ENCODE measurements at regions not wholly inside any gene's neighbourhood (a gene's known extent, or its start where the extent isn't known, plus 50 kb on each side); places are given as distances from the start of the nearest gene placed in this dataset.
"Not testable (repeated sequence)": the region's sequence is repeated elsewhere in the genome, so short reads cannot be mapped to it uniquely, and the experiment has no call there.

DNA sequence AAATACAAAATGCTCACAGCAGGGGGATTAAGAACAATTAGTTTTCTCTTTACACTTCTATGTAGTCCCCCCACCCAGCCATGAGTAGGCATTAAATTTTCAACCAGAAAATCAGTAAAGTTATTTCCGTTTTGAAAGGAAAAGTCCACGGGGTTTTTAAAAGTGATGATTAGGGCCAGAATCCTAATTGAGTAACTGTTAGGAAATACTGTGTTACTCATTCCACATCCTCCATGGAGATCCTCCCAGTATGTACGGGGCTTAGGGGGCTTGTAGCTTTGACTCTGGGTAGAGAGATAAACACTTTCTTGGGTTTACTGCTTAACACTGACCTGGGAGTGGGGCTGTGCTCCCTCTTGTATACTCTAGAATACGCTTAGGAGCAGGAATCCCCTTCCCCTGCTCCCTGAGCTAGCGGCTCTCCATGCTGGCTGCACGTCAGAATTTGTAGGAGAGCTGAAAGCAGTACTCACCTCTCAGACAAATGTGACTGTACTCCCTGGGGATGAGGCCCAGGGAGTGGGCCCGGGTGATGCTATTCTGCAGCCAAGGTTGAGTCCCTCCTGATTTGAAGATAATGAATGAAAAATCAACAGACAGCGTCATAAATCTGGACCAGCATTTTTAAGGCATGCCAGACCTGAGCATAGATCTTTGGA is 100.5 kb downstream of the SLC4A3 start:
- DNase-seq = no peak

DNA sequence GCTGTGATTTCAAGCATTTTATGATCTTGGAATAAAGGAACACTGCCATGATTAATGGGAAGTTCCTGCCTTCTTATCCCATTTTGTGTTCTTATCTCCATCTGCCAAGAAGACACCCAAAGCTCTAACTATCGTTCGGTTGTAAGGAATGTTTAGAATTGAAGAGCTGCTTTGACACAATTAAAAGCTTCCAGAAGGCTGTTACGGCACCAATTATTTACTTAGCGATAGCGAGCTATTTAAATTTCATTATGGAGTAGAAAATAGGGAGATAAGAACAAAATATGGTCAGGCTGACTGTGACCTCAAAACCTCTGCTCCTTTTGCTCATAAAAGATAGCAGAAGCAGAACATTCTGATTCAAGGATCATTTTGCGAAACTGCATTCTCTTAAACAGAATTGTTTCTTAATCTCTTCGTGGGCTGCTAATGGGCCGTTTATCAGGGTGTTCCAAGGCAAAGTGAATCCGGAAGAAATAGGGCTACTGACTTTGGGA is 101.6 kb downstream of the SLC4A3 start:
- DNase-seq = no peak

DNA sequence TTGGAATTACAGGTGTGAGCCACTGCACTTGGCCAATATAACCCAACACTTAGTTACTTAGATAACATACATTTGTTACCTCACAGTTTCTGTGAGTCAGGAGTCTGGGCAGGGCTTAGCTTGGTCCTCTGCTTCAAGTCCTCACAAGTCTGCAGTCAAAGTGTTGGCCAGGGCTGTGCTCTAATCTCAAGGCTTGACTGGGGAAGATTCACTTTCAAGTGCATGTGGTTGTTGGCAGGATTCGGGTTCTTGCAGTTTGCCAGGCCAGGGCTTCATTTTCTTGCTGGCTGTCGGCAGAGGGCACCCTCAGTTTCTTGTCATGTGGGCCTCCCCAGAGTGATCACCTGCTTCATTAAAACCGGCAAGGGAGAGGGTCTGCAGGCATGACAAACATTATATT is 103.7 kb downstream of the SLC4A3 start:
- DNase-seq = no peak

DNA sequence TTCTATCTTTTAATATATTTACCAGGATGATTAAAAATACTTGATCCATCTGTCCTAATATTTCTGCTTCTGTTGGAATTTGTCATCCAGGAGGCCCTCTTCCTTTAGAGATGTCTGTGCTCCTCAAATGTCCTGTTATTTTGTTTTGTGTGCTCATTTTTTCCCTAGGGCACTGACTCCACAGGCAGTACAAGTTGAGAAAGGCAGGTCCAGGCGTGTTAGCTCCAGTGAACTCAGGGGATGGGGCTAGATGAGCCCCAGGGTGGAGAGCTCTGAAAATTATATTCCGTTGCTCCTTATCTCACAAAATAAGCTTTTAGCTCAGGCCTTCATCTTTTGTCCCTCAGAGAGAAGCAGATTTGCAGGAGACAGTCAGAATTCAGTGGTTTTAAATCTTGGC is 105.7 kb downstream of the SLC4A3 start:
- DNase-seq = no peak

DNA sequence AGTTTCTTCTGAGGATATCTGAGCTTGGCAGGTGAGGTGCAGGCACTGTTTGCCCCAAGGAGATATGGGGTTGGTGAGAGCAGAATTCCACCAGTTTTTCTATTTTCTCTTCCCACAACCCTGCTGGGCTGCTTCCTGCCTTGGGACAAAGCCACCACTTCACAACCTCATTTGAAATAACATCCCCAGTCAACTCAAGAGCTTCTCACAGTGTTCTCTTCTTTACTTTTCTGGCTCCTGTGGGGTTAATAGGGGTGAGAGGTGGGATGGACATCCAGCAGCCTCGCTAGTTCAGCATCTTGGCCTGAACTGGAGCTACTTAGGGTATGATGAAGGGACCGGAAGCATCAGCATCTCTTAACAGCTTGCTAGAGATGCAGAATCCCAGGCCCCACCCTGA is 106.3 kb downstream of the SLC4A3 start:
- no peak for DNase-seq

DNA sequence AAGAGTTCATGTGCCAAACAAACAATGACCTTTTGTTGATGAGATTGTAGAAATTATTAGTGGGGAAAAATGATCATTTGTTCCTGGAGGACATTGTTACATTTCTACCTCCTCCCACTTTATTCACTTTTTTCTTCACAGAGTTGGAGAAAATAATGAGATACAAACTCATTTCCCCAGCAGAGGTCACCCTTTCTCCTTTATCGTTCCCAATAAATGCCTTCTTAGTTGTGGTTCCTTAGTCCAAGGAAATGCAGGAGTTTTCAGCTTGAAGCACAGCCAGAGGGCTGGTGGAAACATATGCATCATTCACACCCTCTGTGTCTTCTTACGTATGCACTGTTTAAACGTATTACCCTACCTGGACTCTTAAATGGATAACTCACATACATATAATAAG is 108.8 kb downstream of the SLC4A3 start:
- no peak for DNase-seq

DNA sequence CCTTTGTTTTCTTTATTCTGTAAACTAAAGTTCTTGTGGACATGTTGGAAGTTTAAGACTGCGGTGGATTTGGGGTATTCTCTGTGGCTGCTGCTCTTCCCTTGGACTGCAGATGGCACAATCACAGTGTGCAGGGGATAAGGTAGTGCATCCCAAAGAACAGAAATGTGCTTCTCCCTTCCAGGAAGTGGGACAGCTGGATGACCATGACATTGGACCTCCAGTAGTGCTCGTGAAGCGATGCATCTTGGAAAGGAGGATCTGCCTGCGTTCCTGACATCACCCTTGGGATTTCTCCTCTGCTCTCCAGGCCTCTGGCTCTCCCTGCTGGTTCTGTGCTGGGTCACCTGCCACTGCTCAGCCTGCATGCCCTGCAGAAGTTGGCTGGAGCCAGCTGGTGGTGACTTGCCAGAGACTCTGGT is 109.9 kb downstream of the SLC4A3 start:
- no peak for DNase-seq

DNA sequence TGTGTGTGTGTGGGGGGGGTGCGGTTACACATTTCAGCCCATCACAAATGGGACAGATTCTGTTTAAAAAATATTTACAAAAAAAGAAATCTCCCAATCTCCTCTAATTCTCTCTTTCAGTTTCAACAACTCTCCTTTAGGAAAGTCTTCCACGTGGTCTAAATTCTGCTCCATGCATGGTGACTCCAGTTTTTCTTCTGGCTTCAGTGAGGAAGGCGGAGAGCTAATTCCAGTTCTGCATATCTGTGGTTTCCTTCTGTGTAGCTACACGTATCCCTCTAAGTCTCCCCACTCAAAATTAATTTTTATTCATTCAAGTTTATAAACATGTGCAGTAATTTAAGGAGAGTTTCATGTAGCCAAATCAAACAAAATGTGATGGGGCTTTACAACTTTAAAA is 111.6 kb downstream of the SLC4A3 start:
- no peak for DNase-seq

DNA sequence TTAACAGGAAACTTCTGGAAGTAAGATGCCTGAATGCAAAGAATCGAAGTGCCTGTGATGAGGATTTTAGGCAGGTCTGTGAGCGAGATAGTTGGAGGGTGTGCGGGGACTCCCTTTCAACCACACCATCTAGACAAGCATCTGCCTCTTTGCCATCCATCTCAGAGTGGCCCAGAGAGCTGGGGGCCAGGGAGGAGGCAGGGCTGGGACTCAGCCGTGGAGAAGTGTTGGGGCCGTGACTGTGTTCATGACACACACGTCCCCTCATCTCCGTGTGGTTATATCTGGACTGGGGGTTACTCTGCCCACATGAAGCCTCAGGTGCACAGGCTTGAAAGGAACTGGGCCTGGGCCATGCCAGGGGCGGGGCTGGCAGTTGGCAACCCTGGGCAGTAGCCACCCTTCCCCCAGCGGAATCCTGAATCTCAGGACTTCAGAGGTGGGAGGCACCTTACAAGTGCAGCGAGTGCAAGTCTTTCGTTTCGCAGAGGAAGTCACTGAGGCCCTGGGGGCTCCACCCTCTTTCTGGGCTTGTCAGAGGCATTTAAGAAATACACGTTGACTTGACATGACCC is 112.5 kb downstream of the SLC4A3 start:
- no peak for DNase-seq

DNA sequence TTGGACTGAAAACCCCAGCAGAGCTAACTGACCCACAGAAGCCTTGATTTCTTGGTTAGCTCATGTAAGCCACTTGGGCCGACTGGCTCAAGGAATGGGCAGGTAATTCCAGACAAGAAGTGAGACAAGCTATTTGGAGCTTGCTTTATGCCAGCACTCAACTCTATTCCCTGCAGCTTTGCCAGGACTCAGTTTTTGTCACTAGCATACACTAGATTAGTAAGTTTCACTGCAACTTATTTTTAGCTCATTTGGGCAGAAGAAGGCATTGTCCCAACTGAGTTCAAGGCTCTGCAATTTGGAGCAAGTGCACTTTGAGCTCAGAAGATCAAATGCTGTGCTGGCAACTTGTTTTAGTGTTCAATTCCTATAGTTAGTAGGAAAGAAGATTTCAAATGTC is 116.1 kb downstream of the SLC4A3 start:
- no peak for DNase-seq

DNA sequence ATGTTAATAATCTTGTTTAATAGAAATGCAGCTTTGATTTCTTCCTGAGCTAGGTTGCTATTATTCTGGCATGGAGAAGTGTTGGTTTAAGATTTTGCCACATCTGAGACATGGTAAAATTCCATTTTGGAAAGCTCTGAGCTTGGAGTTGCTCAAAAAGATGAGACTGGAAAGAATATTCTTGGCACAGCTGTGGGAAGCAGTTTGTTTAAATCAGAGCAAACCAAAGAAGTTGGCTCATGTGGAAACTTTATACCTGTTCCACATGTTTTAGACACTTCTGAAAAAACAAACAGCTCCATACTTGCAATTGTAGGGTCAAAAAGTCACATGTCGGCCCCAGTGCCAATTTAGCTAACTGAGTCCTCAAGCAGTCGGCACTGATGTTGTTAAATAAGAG is 116.6 kb downstream of the SLC4A3 start:
- DNase-seq = no peak

DNA sequence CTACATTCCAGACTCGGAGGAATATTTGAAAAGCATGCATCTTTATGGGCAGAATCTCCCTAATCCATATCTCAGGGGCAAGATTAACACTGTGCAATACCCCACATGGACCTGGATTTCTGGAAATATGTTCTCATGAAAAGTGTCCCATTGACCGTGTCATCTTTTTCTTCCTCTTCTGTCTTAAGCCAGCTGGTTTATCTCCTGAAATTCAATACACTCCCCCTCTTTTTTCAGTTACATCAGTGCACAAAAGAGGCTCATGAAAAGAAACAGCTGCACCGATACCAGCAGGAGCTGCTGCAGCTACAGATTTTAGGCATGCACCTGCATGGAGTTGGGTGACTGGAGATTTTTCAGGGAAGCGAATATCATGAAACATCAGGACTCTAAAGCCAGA is 117.2 kb downstream of the SLC4A3 start:
- DNase-seq = no peak

DNA sequence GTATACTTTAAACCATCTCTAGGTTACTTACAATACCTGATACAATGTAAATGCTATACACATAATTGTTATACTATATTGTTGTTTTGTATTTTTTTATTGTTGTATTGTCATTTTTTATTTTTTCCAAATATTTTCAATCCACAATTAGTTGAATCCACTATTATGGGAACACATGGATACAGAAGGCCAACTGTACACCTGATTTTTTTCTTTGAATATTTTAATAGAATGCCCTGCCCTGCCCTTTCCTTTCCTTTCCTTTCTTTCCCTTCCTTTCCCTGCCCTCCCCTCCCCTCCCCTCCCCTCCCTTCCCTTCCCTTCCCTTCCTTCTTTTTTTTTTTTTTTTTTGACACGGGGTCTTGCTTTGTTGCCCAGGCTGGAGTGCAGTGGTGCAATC is 120.2 kb downstream of the SLC4A3 start:
- no peak for DNase-seq

DNA sequence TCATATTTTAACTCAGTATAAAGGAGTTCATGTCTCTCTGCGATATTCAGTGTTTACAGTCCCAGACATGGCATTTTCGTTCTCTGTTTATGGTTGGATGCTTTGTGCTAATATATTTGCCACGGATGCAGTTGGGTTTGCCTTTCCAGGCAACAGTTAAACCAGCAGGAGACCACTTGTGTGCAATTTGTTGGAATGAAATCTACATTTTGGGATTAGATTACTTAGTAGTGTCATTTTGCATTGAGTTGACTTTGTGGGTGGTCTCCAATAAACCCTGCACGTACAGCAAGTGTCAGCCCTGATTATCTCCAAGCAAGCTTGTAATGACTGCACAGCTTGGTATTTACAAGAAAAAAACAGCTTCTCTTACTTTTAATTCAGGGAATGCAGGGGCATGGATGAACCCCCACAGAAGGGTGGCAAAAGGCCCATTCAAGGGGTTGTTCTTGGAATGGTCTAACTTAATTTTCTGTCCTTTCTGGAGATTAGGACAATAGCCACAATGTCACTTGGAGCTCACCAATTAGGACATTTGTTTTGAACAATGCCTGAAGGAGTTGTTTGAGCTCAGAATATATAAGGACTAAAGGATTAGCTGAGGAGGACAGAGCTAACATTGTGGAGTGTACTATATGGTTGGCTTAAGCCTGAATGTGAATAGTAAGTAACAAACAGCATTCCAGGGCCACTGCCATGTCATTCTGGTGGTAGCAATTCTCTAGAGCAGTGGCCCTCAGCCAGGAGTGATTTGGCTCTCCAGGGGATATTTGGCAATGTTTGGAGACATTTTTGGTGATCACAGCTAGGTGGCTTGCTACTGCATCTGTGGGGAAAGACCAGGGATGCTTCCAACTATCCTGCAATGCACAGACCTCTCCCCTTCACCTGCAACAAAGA is 121.5 kb downstream of the SLC4A3 start:
- DNase-seq = no peak

DNA sequence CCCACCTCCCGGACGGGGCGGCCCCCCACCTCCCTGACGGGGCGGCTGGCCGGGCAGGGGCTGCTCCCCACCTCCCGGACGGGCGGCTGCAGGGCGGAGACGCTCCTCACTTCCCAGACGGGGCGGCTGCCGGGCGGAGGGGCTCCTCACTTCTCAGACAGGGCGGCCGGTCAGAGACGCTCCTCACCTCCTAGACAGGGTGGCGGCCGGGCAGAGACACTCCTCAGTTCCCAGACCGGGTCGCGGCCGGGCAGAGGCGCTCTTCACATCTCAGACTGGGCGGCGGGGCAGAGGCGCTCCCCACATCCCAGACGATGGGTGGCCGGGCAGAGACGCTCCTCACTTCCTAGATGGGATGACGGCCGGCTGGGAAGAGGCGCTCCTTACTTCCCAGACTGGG is 123.7 kb downstream of the SLC4A3 start:
- DNase-seq = not testable (repeated sequence)

DNA sequence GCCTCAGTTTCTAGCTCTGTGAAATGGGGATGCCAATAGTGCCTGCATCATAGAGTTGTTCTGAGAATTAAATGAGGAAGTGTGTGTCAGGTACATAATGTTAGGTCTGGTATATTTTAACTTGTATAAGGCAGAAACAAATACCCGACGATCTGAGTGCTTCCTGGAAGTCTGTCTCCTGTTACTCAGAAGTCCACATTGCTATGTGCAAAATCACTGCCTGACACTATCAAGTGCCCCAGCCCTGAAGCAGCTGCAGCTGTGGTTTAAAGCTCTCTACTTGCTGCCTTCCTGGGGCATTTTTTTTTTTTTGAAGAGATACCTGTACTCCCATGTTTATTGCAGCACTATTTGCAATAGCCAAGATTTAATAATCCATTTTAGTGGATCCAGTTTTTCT is 125.3 kb downstream of the SLC4A3 start:
- DNase-seq = no peak

DNA sequence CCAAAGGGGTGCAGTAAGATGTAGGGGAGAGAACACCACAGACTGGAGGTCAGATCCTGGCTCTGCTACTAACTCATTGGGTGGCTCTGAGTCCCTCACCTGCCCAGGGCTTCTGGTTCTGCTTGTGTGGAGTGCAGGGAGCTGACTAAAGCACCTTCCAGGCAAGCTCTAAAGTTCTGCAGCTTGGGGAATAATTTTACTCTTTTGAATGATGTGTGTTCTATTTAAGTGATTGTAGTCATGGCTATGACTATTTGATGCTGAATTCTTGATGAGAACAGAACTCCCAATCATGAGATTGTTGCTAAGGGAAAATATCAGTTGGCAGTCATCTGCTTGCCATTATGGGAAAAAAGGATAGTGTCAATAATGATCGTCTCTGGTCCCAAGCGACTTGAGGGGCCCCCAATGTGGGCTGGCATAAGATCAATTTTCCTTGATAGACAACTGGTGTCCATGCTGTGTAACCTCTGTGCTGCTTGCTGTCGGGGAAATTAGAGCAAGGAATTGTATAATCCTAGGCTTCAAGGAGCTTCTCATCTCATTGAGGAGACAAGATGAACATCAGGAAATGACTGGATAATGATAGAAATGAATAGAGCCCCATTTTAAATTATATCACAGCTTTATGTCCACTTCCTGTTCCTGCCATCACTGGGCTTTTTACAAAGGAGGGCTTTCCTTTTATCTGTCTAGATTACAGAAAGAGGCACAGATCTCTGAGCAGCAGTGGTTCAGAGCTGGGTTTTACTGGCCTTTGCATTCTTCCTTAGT is 131.7 kb downstream of the SLC4A3 start:
- no peak for DNase-seq

DNA sequence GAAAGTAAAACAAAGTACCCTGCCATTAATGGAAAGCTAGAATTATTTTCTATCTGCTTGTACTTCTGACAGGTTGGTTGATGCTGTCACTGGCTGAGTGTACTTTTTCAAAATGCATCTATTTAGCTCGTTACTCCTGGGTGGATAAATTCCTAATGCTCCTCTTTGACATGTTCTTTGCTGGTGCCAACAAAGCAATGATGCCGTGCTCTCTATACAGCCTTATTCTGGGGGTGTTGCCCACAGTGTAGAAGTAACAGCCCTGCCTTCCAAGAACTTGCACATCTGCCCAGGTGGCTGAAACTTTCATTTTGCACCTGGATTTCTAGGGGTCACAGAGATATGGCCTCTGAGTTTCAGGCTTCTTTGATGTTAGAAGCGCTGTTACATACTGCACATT is 132.4 kb downstream of the SLC4A3 start:
- no peak for DNase-seq

DNA sequence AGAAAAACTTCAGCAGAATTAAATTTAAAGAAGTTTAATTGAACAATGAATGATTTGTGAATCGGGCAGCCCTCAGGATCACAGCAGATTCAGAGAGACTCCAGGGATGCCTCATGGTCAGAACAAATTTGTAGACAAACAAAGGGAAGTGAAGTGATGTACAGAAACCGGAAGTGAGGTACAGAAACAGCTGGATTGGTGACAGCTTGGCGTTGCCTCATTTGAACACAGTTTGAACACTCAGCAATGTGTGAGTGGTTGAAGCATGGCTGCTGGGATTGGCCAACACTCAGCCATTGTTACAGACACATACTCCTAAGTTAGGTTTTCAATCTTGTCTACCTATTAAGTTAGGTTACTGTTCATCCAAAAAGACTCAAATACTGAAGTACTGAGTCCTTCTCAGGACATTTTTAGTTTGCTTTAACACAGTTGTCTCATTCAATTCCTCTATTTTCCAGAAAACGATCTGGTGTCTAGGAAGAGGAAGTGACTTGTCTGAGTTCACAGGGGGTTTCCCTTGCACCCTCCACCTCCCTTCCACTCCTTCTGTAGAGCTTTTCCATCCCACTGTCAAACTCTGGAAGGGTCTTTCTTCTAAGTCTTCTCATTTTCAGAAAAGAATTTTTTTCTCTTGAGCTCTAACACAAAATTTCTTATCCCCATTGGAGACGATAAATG is 137.9 kb downstream of the SLC4A3 start:
- no peak for DNase-seq

DNA sequence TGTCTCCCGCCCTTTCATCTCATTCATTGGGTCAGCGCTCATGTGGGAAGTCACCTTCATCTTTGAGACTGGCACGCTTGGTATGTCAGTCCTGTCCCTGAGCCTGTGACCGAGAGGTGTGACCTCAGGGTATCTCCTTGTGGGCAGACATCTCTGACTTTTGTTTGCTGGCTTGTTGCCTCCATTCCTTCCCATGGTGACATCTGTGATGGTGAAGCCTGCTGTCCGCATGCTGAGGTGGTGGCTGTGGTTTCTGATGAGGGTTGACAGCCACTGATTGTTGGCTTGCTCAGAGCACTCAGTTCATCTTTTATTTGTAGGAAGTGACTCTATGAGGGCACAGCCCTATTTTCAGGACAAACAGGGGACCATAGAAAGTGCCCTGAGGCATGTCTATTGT is 139.2 kb downstream of the SLC4A3 start:
- no peak for DNase-seq

DNA sequence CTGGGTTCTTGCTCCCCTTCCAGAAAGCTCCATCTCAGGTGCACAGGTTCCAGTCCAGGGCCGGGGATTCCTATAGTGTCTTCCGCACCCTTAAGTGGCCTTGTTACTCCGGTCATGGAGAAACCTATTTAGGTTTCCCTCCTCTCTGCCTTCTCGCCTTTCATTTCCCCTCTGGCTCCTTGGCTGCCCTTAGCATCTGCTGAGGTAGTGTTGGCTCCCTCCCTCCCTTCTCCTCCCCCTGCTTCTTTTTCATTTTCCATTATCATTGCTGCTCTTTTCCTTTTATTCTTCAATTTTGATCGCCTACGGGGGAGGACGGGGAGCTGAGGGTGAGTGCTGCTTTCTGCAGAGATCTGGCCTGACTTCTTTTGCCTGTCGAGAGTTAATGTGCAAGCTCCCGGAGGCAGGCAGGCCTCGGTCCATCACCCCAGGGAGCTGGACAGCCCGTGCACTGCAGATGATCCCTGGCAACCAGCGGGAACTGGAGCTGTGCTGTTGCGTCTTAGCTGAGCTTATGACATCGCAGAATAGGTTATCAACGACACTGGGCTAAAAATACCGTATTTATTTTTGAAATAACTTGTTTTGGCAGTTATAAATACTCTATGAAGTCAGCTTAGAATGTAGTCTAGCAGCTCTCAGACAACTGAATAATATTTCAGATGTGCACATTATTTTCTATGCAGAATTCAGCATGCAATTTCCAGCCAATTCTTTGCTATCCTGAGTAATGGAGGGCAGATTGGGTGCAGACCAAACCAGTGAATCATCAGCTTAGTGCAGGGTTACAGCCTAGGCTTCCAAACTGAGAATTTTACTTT is 141.9 kb downstream of the SLC4A3 start:
- no peak for DNase-seq
